ENCODE measurements at regions not wholly inside any gene's neighbourhood (a gene's known extent, or its start where the extent isn't known, plus 50 kb on each side); places are given as distances from the start of the nearest gene placed in this dataset.

- no CpG with 5 or more reads among the region's 2 CpGs for WGBS (ENCODE audit: extremely low coverage, insufficient read length, low lambda C conversion rate)
- no peak overlapping the region for H3K18ac ChIP-seq (ENCODE audit: insufficient read length, low read depth, low read length)
- Mint-ChIP-seq H3K27me3 (ENCODE audit: low read depth) (peaks cover 2% of the 10 kb centered on the region; the same call in 1 of the 2 replicates), H3K36me3 (ENCODE audit: insufficient read depth in 1 of 3, low read depth in 3 of 3) (no peaks in the 10 kb centered on the region), H3K27ac (peak overlapping the region in 1 of 3 experiments; percentile 13; a peak in 1 of 7 replicates), H3K9me3 (peaks cover 0 to 3% of the 10 kb centered on the region in 2 experiments; a peak in 1 of 5 replicates), H3K4me3 (no peak overlapping the region), H3K4me1 (peaks cover 4 to 7% of the 10 kb centered on the region in 2 experiments; a peak in 3 of 4 replicates)
- H3K9me3 ChIP-seq (ENCODE audit: control insufficient read depth, low read depth, low read length) = no peaks in the 10 kb centered on the region
- no peak overlapping the region for H2AK5ac ChIP-seq (ENCODE audit: insufficient read length, low read length)
- no peak overlapping the region for H2BK120ac ChIP-seq (ENCODE audit: low read depth, low read length, poor library complexity, severe bottlenecking)
- no peak for DNase-seq
- no peak overlapping the region for H2BK20ac ChIP-seq (ENCODE audit: low read depth, low read length, poor library complexity, severe bottlenecking)
- no peak overlapping the region for H2BK5ac ChIP-seq (ENCODE audit: insufficient read length, low read length)
- H3K23me2 ChIP-seq (ENCODE audit: insufficient read length, low read depth, low read length, poor library complexity, severe bottlenecking) = no peaks in the 10 kb centered on the region
- no peak overlapping the region for H2AFZ ChIP-seq (ENCODE audit: low read length)
- no peak overlapping the region for H4K8ac ChIP-seq (replicated peaks; ENCODE audit: insufficient read length, low read depth, low read length)
- no peaks in the 10 kb centered on the region for H4K20me1 ChIP-seq (ENCODE audit: control insufficient read depth, insufficient read depth, insufficient read length)
- no peak overlapping the region for H3K56ac ChIP-seq (ENCODE audit: insufficient read length, low read depth, low read length)
- no peak overlapping the region for H2BK12ac ChIP-seq (ENCODE audit: insufficient read length, low read depth, low read length)
- no peak overlapping the region for H3K27ac ChIP-seq (ENCODE audit: insufficient read length, low read depth, low read length)
- H3K4me2 ChIP-seq (ENCODE audit: insufficient read depth, insufficient read length, low read length) = no peak overlapping the region
- no peaks in the 10 kb centered on the region for H3K79me1 ChIP-seq (ENCODE audit: insufficient read depth, low read depth, low read length, poor library complexity, severe bottlenecking)
- no peak overlapping the region for H4K5ac ChIP-seq (ENCODE audit: insufficient read length, low read depth, low read length)
- no peak for TF ChIP-seq CTCF (conservative IDR thresholded peaks at IDR 0.05)
- no peak overlapping the region for H3K9ac ChIP-seq (ENCODE audit: extremely low read depth, insufficient read length, low read length)
- no peak overlapping the region for H3K14ac ChIP-seq (ENCODE audit: insufficient read depth, low read length)
- no peak overlapping the region for H2BK15ac ChIP-seq (ENCODE audit: low read depth, low read length)
- no peak overlapping the region for H3K23ac ChIP-seq (ENCODE audit: insufficient read length, low read depth, low read length)
- H4K91ac ChIP-seq (ENCODE audit: insufficient read length, low read depth, low read length) = no peak overlapping the region
- no peak overlapping the region for H3K4ac ChIP-seq (ENCODE audit: low read depth, low read length)
- no peaks in the 10 kb centered on the region for H3K79me2 ChIP-seq (ENCODE audit: insufficient read depth, low read length)
- H3K27me3 ChIP-seq (ENCODE audit: insufficient read depth, low read length) = no peaks in the 10 kb centered on the region
- H3T11ph ChIP-seq (ENCODE audit: low read length) = no peak overlapping the region
- no peaks in the 10 kb centered on the region for H3K4me1 ChIP-seq (ENCODE audit: insufficient read depth, low read length)
These were observed 1170.0 kb downstream of the XPNPEP1 start for GRCh38 chr10:108753326-108753725.

All from H9 (cell line).